ENCODE measurements at regions not wholly inside any gene's neighbourhood (a gene's known extent, or its start where the extent isn't known, plus 50 kb on each side); places are given as distances from the start of the nearest gene placed in this dataset.

DNA sequence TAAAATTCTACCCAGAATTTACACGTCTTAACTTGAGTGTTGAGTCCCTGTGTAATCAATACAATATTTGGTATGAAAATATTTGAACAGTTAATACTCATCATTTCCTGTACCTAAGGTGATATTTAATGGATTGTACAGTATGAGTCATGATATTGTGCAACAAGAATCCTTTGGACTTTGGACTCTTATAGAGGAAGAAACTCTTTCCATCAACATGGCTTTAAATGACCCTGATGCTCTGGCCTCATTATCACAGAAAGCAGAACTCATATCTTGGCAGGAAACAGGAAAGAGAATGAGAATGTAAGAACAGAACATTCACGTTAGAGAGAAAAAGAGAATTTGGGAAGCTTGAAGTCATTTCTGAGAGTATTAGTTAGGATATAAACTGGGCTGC is 168.8 kb upstream of the B3GALT2 start:
- no peak for DNase-seq (ENCODE audit: extremely low read depth in 1 of 4, low spot score in 3 of 4)
- Histone ChIP-seq H3K36me3 (ENCODE audit: control insufficient read depth, insufficient read depth, low read length) (no peaks in the 10 kb centered on the region), H2AFZ (ENCODE audit: low read depth, low read length) (no peak overlapping the region), H3K9ac (ENCODE audit: insufficient read depth in 1 of 2, low read depth in 2 of 2, low read length in 2 of 2) (no peak overlapping the region), H3K27ac (ENCODE audit: extremely low read depth, low read depth, low read length) (no peak overlapping the region), H3K4me1 (replicated peaks in 1 of 2; ENCODE audit: control insufficient read depth in 2 of 2, insufficient read depth in 2 of 2, low read length in 2 of 2) (no peaks in the 10 kb centered on the region), H3K9me1 (ENCODE audit: control insufficient read depth, insufficient read depth, low read length) (no peaks in the 10 kb centered on the region), H4K20me1 (replicated peaks; ENCODE audit: control insufficient read depth, insufficient read depth, low read length) (no peaks in the 10 kb centered on the region), H3K79me2 (ENCODE audit: control insufficient read depth, insufficient read depth, low read length) (no peaks in the 10 kb centered on the region), H3K4me2 (ENCODE audit: insufficient read depth, low read length) (no peak overlapping the region), H3K27me3 (ENCODE audit: control insufficient read depth in 2 of 2, insufficient read depth in 2 of 2, low read length in 2 of 2) (0 out of 5 replicates have a peak, but pooled peaks cover 0 to 3% of the 10 kb centered on the region in 2 experiments), H3K4me3 (no peak overlapping the region), H3K9me3 (replicated peaks; ENCODE audit: control insufficient read depth, insufficient read depth, low read depth, low read length) (no peaks in the 10 kb centered on the region)
- intact Hi-C loops (cut with micrococcal nuclease) (no loop called here), in situ Hi-C loops (cut with MboI) (no loop called here)
- POLR2A ChIA-PET = no interaction called here
- 0% methylated on average over 2 of the region's 2 CpGs for WGBS (ENCODE audit: insufficient coverage, low coverage, missing lambda C conversion rate)
- TF ChIP-seq CEBPB (tag; IDR thresholded peaks at IDR 0.05) (peak; percentile 66), ETS2 (tag; IDR thresholded peaks at IDR 0.05; ENCODE audit: borderline replicate concordance, poor library complexity, severe bottlenecking) (no peak)
- CTCF ChIA-PET (ENCODE audit: low intra/inter-chr PET ratio) = no interaction called here
- BruUV-seq (replicated peaks) = no TSS peak
- FAIRE-seq = no peak
- no peak for ATAC-seq

DNA sequence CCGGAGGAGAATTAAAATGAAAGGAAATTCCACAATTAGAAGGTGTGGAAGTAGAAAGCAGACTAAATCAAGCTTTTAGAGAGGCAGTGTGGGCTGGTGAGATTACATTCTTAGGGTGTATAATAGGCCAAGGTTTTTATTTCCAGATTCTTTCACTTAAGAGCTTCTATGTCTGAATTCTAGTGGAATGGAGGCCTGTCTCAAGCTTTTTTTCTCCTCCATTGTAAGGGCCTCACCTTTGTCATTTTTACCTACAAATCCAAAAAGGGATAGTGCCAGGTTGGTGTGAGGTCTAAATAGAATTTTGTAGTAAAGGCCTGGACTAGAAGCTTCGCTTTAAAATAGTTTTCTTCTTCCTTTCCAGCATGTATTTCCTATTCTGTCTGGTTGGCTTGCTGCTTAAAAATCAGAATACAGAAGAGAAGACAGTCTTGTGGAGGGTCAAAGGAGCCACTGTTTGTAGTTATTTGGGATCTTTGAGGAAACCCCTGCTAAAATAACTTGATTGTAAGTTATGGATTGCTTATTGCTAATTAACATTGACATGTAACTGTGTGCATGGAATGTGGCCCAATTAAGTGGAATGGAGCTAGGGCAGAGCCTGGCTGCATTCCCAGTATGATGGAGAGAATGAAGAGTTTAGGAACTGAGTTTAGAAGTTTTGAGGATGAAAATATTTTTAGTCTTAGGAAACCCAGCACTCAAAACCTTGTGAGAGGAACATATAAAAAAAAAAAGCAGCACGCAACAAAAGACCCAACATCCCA is 162.5 kb upstream of the B3GALT2 start:
- Histone ChIP-seq H4K20me1 (replicated peaks; ENCODE audit: control insufficient read depth, insufficient read depth, low read length) (no peaks in the 10 kb centered on the region), H2AFZ (ENCODE audit: low read depth, low read length) (no peak overlapping the region), H3K27me3 (ENCODE audit: control insufficient read depth in 2 of 2, insufficient read depth in 2 of 2, low read length in 2 of 2) (no peaks in the 10 kb centered on the region), H3K9ac (ENCODE audit: insufficient read depth in 1 of 2, low read depth in 2 of 2, low read length in 2 of 2) (no peak overlapping the region), H3K27ac (ENCODE audit: extremely low read depth, low read depth, low read length) (no peak overlapping the region), H3K4me3 (no peak overlapping the region), H3K4me1 (replicated peaks in 1 of 2; ENCODE audit: control insufficient read depth in 2 of 2, insufficient read depth in 2 of 2, low read length in 2 of 2) (no peaks in the 10 kb centered on the region), H3K9me3 (replicated peaks; ENCODE audit: control insufficient read depth, insufficient read depth, low read depth, low read length) (no peaks in the 10 kb centered on the region), H3K36me3 (ENCODE audit: control insufficient read depth, insufficient read depth, low read length) (no peaks in the 10 kb centered on the region), H3K79me2 (ENCODE audit: control insufficient read depth, insufficient read depth, low read length) (no peaks in the 10 kb centered on the region), H3K9me1 (ENCODE audit: control insufficient read depth, insufficient read depth, low read length) (no peaks in the 10 kb centered on the region), H3K4me2 (ENCODE audit: insufficient read depth, low read length) (no peak overlapping the region)
- in situ Hi-C loops (cut with MboI) (no loop called here), intact Hi-C loops (cut with micrococcal nuclease) (no loop called here)
- FAIRE-seq (no peak), ATAC-seq (no peak), DNase-seq (ENCODE audit: extremely low read depth in 1 of 4, low spot score in 3 of 4) (no peak)
- BruUV-seq (replicated peaks) = no TSS peak
- ChIA-PET POLR2A (interaction anchor here (0.8 to 1.2 kb wide), 2 partner anchors 10 to 20 kb away, joined by 3 read pairs; no protein-coding TSS in a partner anchor), CTCF (ENCODE audit: low intra/inter-chr PET ratio) (no interaction called here)
- WGBS (ENCODE audit: insufficient coverage, low coverage, missing lambda C conversion rate) = 0% methylated on average over 3 of the region's 3 CpGs
- TF ChIP-seq ZFPM2 (CRISPR knock-in tag; IDR thresholded peaks at IDR 0.05) = no peak
- TF ChIP-seq HDAC8 (tag; IDR thresholded peaks at IDR 0.05) = no peak
- TF ChIP-seq ZNF41 (CRISPR knock-in tag; conservative IDR thresholded peaks at IDR 0.05) = no peak
- TF ChIP-seq SUPT5H (IDR thresholded peaks at IDR 0.05) = no peak
- no peak for TF ChIP-seq E2F1 (CRISPR knock-in tag; IDR thresholded peaks at IDR 0.05)
- TF ChIP-seq, protein P1, sequence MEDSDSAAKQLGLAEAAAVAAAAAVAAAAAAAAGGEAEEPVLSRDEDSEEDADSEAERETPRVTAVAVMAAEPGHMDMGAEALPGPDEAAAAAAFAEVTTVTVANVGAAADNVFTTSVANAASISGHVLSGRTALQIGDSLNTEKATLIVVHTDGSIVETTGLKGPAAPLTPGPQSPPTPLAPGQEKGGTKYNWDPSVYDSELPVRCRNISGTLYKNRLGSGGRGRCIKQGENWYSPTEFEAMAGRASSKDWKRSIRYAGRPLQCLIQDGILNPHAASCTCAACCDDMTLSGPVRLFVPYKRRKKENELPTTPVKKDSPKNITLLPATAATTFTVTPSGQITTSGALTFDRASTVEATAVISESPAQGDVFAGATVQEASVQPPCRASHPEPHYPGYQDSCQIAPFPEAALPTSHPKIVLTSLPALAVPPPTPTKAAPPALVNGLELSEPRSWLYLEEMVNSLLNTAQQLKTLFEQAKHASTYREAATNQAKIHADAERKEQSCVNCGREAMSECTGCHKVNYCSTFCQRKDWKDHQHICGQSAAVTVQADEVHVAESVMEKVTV (CRISPR knock-in tag; IDR thresholded peaks at IDR 0.05) = no peak
- TF ChIP-seq RUNX1 (IDR thresholded peaks at IDR 0.05; ENCODE audit: low read depth) = no peak
- no peak for TF ChIP-seq TARDBP (IDR thresholded peaks at IDR 0.05)

Data from K562 (cell line).